ENCODE measurements at regions not wholly inside any gene's neighbourhood (a gene's known extent, or its start where the extent isn't known, plus 50 kb on each side); places are given as distances from the start of the nearest gene placed in this dataset.
A peak's percentile ranks its signal among the peaks of the same experiment; 100 is the strongest.

DNA sequence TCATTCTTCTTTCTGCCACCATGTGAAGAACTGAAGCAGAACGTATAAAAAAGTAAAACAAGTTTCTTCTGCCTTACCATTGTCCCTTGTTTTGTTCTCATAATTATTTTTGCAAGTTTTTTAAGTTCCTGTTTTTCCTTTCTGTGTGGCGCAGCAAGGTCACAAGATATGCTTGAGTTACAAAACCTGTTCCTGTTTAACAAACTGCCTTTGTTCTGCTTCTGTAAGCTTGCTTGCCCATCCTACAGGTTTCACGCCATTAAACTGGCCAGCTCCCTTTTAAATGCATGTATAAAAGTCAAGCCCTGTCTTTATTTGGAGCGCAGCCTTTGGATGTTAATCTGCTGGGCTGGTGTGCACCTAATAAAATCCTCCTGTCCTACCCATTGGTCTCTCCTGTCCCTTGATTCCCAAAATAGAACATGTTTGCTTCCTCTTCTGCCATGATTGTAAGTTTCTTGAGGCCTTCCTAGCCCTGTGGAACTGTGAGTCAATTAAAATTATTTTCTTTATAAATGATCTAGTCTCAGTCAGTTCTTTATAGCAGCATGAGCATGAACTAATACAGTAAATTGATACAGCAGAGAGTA, 1115.4 kb downstream of the SLITRK1 start:
- Histone ChIP-seq H3K4me3 (ENCODE audit: low read depth, low read length) (no peak overlapping the region), H3K27me3 (ENCODE audit: control insufficient read depth, insufficient read depth, low read length) (no peaks in the 10 kb centered on the region)
- DNase-seq (ENCODE audit: low read depth): no peak

DNA sequence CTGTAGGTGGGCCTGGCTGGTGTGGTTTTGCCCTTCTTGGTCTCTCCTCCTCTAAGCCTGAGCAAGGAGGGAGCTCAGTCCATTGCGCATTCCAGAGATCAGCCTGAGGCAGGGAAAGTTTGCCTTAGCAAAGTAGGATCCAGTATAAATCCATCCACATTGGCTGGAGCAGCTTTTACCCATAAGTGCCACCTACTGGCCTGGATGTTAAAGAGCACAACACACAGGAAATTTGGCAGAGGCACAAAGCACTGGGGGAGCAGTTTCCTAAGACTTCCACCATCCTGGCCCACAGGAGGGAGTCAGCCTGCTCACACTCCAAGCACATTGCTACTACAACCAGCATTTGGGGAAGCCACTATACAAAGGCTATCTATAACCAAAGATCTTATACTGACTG, 1124.2 kb downstream of the SLITRK1 start:
- Histone ChIP-seq H3K27me3 (ENCODE audit: control insufficient read depth, insufficient read depth, low read length) (no peaks in the 10 kb centered on the region), H3K4me3 (ENCODE audit: low read depth, low read length) (no peak overlapping the region), H3K36me3 (ENCODE audit: control insufficient read depth, insufficient read depth, low read length) (no peaks in the 10 kb centered on the region)
- TF ChIP-seq, protein P1, sequence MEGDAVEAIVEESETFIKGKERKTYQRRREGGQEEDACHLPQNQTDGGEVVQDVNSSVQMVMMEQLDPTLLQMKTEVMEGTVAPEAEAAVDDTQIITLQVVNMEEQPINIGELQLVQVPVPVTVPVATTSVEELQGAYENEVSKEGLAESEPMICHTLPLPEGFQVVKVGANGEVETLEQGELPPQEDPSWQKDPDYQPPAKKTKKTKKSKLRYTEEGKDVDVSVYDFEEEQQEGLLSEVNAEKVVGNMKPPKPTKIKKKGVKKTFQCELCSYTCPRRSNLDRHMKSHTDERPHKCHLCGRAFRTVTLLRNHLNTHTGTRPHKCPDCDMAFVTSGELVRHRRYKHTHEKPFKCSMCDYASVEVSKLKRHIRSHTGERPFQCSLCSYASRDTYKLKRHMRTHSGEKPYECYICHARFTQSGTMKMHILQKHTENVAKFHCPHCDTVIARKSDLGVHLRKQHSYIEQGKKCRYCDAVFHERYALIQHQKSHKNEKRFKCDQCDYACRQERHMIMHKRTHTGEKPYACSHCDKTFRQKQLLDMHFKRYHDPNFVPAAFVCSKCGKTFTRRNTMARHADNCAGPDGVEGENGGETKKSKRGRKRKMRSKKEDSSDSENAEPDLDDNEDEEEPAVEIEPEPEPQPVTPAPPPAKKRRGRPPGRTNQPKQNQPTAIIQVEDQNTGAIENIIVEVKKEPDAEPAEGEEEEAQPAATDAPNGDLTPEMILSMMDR (IDR thresholded peaks at IDR 0.05; ENCODE audit: insufficient read depth, low read length, poor library complexity, severe bottlenecking): peak; percentile 24
- no peak for DNase-seq (ENCODE audit: low read depth)

More for the DNA sequence above, 1115.4 kb downstream of the SLITRK1 start:
- TF ChIP-seq, protein P1 (IDR thresholded peaks at IDR 0.05; ENCODE audit: insufficient read depth, low read length, poor library complexity, severe bottlenecking): no peak
- H3K36me3 ChIP-seq (ENCODE audit: control insufficient read depth, insufficient read depth, low read length): no peaks in the 10 kb centered on the region

DNA sequence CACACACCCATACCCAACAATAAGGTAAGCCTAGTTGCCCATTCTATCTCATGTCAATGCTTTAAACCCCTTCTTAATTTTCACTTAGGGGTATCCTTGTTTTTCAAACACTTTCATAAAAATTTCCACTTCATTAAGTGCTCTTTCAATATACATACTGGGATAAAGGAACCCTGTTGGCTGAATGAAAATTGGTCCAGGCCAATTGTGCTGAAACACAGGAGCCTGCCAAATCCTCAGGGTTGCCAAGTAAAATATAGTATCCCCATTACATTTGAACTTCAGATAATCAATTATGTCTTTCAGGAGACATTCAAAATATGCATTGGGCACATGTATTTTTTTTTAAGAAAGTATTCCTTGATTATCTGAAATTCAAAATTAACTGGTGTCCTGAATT, 1131.1 kb downstream of the SLITRK1 start:
- H3K4me3 ChIP-seq (ENCODE audit: low read depth, low read length): no peak overlapping the region
- no peaks in the 10 kb centered on the region for H3K36me3 ChIP-seq (ENCODE audit: control insufficient read depth, insufficient read depth, low read length)
- DNase-seq (ENCODE audit: low read depth): no peak
- H3K27me3 ChIP-seq (ENCODE audit: control insufficient read depth, insufficient read depth, low read length): no peaks in the 10 kb centered on the region
- TF ChIP-seq, protein P1 (IDR thresholded peaks at IDR 0.05; ENCODE audit: insufficient read depth, low read length, poor library complexity, severe bottlenecking): no peak

DNA sequence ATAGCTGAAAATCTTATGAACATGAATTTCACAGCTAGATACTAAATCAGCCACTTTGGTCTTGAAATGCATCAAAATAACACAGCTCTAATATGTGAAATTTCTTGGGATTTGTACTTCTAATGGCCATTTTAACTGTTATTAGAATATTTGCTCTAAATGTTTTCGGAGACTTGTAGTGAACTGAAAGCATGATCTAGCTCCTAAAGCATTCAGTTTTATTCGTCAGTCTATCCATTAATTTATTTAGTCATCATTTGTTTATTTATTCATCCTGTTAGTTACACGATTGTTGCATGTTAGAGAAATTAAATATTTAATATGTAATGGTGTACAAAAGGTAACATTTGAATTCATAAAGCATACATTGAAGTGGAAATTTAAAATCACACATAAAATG, 1132.7 kb downstream of the SLITRK1 start:
- TF ChIP-seq, protein P1 (IDR thresholded peaks at IDR 0.05; ENCODE audit: insufficient read depth, low read length, poor library complexity, severe bottlenecking): no peak
- no peak for DNase-seq (ENCODE audit: low read depth)
- Histone ChIP-seq H3K27me3 (ENCODE audit: control insufficient read depth, insufficient read depth, low read length) (no peaks in the 10 kb centered on the region), H3K4me3 (ENCODE audit: low read depth, low read length) (no peak overlapping the region), H3K36me3 (ENCODE audit: control insufficient read depth, insufficient read depth, low read length) (no peaks in the 10 kb centered on the region)

DNA sequence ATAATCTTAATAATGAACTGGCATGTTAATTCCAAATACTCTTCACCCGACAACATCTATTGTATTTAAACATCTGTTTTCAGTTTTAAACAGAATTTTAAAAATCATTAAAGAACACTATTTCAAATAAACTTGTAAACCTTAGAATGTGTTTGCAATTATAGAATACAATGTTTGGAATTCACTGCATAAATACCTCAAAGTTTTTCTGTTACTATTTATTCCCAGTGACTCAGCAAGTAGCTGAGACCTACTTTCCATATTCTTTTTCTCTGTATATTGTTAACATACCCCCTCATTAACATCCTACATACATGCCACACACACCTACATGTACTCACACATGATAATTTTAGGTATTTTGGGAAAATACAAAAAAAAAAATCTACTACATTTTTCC, 1134.3 kb downstream of the SLITRK1 start:
- DNase-seq (ENCODE audit: low read depth): no peak
- no peaks in the 10 kb centered on the region for H3K36me3 ChIP-seq (ENCODE audit: control insufficient read depth, insufficient read depth, low read length)
- no peaks in the 10 kb centered on the region for H3K27me3 ChIP-seq (ENCODE audit: control insufficient read depth, insufficient read depth, low read length)
- H3K4me3 ChIP-seq (ENCODE audit: low read depth, low read length): no peak overlapping the region
- TF ChIP-seq, protein P1 (IDR thresholded peaks at IDR 0.05; ENCODE audit: insufficient read depth, low read length, poor library complexity, severe bottlenecking): no peak

DNA sequence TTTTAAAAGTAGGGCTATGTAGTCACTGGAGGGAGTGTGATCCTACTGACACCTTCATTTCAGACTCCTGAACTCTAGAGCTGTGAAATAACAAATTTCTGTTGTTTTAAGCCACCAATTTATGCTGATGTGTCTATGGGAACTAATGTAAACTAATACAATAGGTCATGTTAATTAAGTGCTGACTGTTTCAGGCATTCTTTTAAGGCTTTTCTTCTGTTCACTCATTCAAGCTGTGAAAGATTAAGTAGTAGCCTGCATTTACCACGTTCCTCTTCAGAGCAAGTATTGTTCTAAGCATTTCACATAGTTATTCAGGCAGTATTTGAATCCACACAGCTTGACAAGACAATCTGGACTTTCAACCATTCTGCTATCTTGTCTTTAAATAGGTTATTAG, 1135.0 kb downstream of the SLITRK1 start:
- no peak for DNase-seq (ENCODE audit: low read depth)
- H3K4me3 ChIP-seq (ENCODE audit: low read depth, low read length): no peak overlapping the region
- H3K27me3 ChIP-seq (ENCODE audit: control insufficient read depth, insufficient read depth, low read length): no peaks in the 10 kb centered on the region
- H3K36me3 ChIP-seq (ENCODE audit: control insufficient read depth, insufficient read depth, low read length): no peaks in the 10 kb centered on the region
- TF ChIP-seq, protein P1 (IDR thresholded peaks at IDR 0.05; ENCODE audit: insufficient read depth, low read length, poor library complexity, severe bottlenecking): no peak
